ENCODE measurements at regions not wholly inside any gene's neighbourhood (a gene's known extent, or its start where the extent isn't known, plus 50 kb on each side); places are given as distances from the start of the nearest gene placed in this dataset.

GRCh38 chr2:81942876-81943275 lies 1638.3 kb upstream of the LRRTM1 start:
- DNase-seq (ENCODE audit: low spot score) = no peak

GRCh38 chr2:81942136-81942680 lies 1637.7 kb upstream of the LRRTM1 start:
- no peak for DNase-seq (ENCODE audit: low spot score)

GRCh38 chr2:81940266-81940955 lies 1635.9 kb upstream of the LRRTM1 start:
- no peak for DNase-seq (ENCODE audit: low spot score)

GRCh38 chr2:81937944-81938343 lies 1633.4 kb upstream of the LRRTM1 start:
- no peak for DNase-seq (ENCODE audit: low spot score)

- DNase-seq (ENCODE audit: low spot score) = no peak
These were observed 1599.0 kb upstream of the LRRTM1 start for GRCh38 chr2:81903534-81903933.

GRCh38 chr2:81901017-81901416 lies 1596.5 kb upstream of the LRRTM1 start:
- DNase-seq (ENCODE audit: low spot score) = peak; percentile 4

GRCh38 chr2:81895620-81896250 lies 1591.2 kb upstream of the LRRTM1 start:
- no peak for DNase-seq (ENCODE audit: low spot score)

GRCh38 chr2:81894451-81894990 lies 1590.0 kb upstream of the LRRTM1 start:
- peak; percentile 19 for DNase-seq (ENCODE audit: low spot score)

GRCh38 chr2:81876624-81877023 lies 1572.1 kb upstream of the LRRTM1 start:
- no peak for DNase-seq (ENCODE audit: low spot score)

GRCh38 chr2:81872006-81872405 lies 1567.5 kb upstream of the LRRTM1 start:
- no peak for DNase-seq (ENCODE audit: low spot score)

GRCh38 chr2:81870119-81870518 lies 1565.6 kb upstream of the LRRTM1 start:
- DNase-seq (ENCODE audit: low spot score) = no peak

GRCh38 chr2:81858998-81859397 lies 1554.4 kb upstream of the LRRTM1 start:
- DNase-seq (ENCODE audit: low spot score) = no peak

GRCh38 chr2:81853341-81853740 lies 1548.8 kb upstream of the LRRTM1 start:
- no peak for DNase-seq (ENCODE audit: low spot score)

GRCh38 chr2:81852651-81853050 lies 1548.1 kb upstream of the LRRTM1 start:
- no peak for DNase-seq (ENCODE audit: low spot score)

GRCh38 chr2:81839780-81840179 lies 1535.2 kb upstream of the LRRTM1 start:
- DNase-seq (ENCODE audit: low spot score) = no peak

- peak; percentile 14 for DNase-seq (ENCODE audit: low spot score)
These were observed 1530.9 kb upstream of the LRRTM1 start for GRCh38 chr2:81835321-81836000.

- DNase-seq (ENCODE audit: low spot score) = no peak
These were observed 1482.3 kb upstream of the LRRTM1 start for GRCh38 chr2:81786811-81787210.

GRCh38 chr2:81767187-81767912 lies 1462.8 kb upstream of the LRRTM1 start:
- DNase-seq (ENCODE audit: low spot score) = no peak

GRCh38 chr2:81747481-81748070 lies 1443.0 kb upstream of the LRRTM1 start:
- no peak for DNase-seq (ENCODE audit: low spot score)

- no peak for DNase-seq (ENCODE audit: low spot score)
These were observed 1435.4 kb upstream of the LRRTM1 start for GRCh38 chr2:81739966-81740365.

- DNase-seq (ENCODE audit: low spot score) = no peak
These were observed 1430.4 kb upstream of the LRRTM1 start for GRCh38 chr2:81734981-81735380.

- no peak for DNase-seq (ENCODE audit: low spot score)
These were observed 1410.3 kb upstream of the LRRTM1 start for GRCh38 chr2:81714817-81715216.
